SK-N-SH treated with all-trans-retinoic acid at 6 μM for 48 hours (cell line): ENCODE measurements at regions not wholly inside any gene's neighbourhood (a gene's known extent, or its start where the extent isn't known, plus 50 kb on each side); places are given as distances from the start of the nearest gene placed in this dataset.

Experiments used
- TOX ChIP-seq: fragments of 250-450 bp; sonication (Bioruptor Pico); IDR thresholded peaks from 2 replicates; pipeline ENCODE4 v1.8.0; 2021; ENCODE audit warnings: mild to moderate bottlenecking, moderate library complexity, borderline replicate concordance
- ZNF565 ChIP-seq: fragments of 450-650 bp; formaldehyde crosslinking; conservative IDR thresholded peaks from 2 replicates; pipeline ENCODE4 v1.5.0; 2020; ENCODE audit warnings: low read depth, mild to moderate bottlenecking, moderate library complexity
- ZNF8 ChIP-seq: fragments of 450-650 bp; formaldehyde crosslinking; IDR thresholded peaks from 2 replicates; pipeline ENCODE4 v1.5.0; 2020; ENCODE audit warnings: mild to moderate bottlenecking, moderate library complexity

DNA sequence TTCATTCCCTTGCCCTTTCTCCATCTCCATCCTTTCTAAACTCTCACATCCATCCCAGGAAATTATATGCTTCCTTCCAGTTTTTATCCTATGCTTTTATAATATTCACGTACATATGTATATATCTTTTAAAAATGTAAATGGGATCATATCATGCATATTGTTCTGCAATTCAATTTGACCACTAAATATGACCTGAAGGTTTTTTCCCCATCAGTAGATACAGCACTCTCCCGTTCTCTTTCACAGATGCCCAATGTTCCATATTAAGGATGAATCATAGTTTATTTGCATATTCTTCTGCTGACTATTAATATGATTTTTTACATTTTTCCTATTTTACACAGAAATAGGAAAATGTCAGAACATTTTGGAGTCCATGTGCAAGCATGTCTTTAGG, 213.3 kb upstream of the PARD3B start:
- no peak for TF ChIP-seq ZNF8 (CRISPR knock-in tag)
- TF ChIP-seq TOX (CRISPR knock-in tag), result no peak
- no peak for TF ChIP-seq ZNF565 (CRISPR knock-in tag)
